Stomach (tissue), 8 donors: ENCODE measurements at regions not wholly inside any gene's neighbourhood (a gene's known extent, or its start where the extent isn't known, plus 50 kb on each side); places are given as distances from the start of the nearest gene placed in this dataset.

ENCODE experiments used
- DNase-seq, 2 donors: peaks; one replicate each; pipeline versions ENCODE4 v3.0.0 to v3.0.0-alpha.2; 2013 to 2019
- H3K27ac ChIP-seq, 5 donors: fragments of 200-600 bp in 4 of 5; sonication (generic) in 4 of 5; one replicate each; pipeline ENCODE4 v1.5.1; 2013 to 2019; ENCODE audit warnings: mild to moderate bottlenecking in 1 of 5, moderate library complexity in 1 of 5
- H3K27me3 ChIP-seq, 3 donors: fragments of 200-600 bp; sonication (generic); one replicate each; pipeline ENCODE4 v1.5.1; 2017 to 2019; ENCODE audit warnings: mixed run types in 1 of 3
- H3K36me3 ChIP-seq, 4 donors: fragments of 200-600 bp; sonication (generic); 1 replicate in 3 of 4; 2 replicates in 1 of 4; pipeline ENCODE4 v1.5.1; 2016 to 2019
- H3K4me1 ChIP-seq, 4 donors: fragments of 200-600 bp; sonication (generic); one replicate each; pipeline ENCODE4 v1.5.1; 2016 to 2019
- H3K4me3 ChIP-seq, 4 donors: fragments of 200-600 bp; sonication (generic) in 3 of 4; one replicate each; pipeline ENCODE4 v1.5.1; 2016 to 2019; ENCODE audit warnings: mild to moderate bottlenecking in 1 of 4
- H3K9me3 ChIP-seq, 4 donors: fragments of 200-600 bp; sonication (generic); one replicate each; pipeline ENCODE4 v1.5.1; 2016 to 2019
- CTCF ChIP-seq, 7 experiments: fragments of 450-650 bp in 4 of 7; fragments of 200-600 bp in 3 of 7; sonication (generic) in 3 of 7; IDR thresholded peaks; one replicate each; pipeline ENCODE4 v1.5.1; 2016 to 2019; ENCODE audit warnings: antibody characterized with exemption in 7 of 7, control low read depth in 2 of 7, mild to moderate bottlenecking in 1 of 7
- EP300 ChIP-seq: sonication (generic); formaldehyde crosslinking; IDR thresholded peaks from one replicate; pipeline ENCODE4 v1.6.1; 2017; ENCODE audit warnings: antibody characterized with exemption
- POLR2A ChIP-seq, 4 donors: fragments of 450-650 bp; IDR thresholded peaks; one replicate each; pipeline ENCODE4 v1.6.1; 2016; ENCODE audit warnings: antibody characterized with exemption in 4 of 4, control low read depth in 2 of 4, mild to moderate bottlenecking in 1 of 4, moderate library complexity in 1 of 4
- POLR2AphosphoS5 ChIP-seq, 3 donors: sonication (generic); formaldehyde crosslinking; IDR thresholded peaks; one replicate each; pipeline ENCODE4 v1.6.1; 2016; ENCODE audit warnings: antibody characterized with exemption in 3 of 3
- WGBS, 5 donors: extraction: QIAGEN DNeasy Blood & Tissue Kit in 3 of 5; methylation state at CpG; one replicate each; pipeline versions ENCODE4 v1.1.5 to v1.1.7; 2013 to 2018; 5-methylcytosine and 5-hydroxymethylcytosine counted together
- intact Hi-C: fragments of 100-400 bp; cut with DNase I; formaldehyde crosslinking; loops from one replicate; pipeline ENCODE4 v1.15.1; 2023; ENCODE audit warnings: low total_unique reads
- donor health status: healthy with polysubstance abuse.
- donor health status: Bipolar disorder and iron deficiency.
- donor health status: healthy.

DNA sequence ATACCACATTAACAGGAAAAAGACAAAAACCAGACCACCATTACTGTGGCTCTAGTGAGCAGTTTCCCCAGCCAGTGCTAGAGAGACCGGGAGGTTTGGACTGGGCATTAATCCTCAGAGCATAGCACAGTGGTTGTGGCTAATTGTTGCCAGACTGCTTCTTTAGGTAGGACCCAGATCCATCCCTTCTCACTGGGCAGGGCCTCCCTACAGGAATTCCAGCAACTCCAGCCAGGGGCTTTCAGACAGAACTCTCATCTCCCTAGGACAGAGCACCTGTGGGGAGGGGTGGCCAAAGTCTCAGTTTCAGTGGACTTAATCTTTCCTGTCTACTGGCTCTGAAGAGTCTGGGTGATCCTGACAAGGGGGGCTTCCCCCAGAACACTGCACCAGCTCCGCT lies 759.6 kb downstream of the SQOR start:
- Histone ChIP-seq H3K36me3 (no peaks in the 10 kb centered on the region), H3K27me3 (no peaks in the 10 kb centered on the region), H3K9me3 (peaks cover 0 to 23% (median 13%) of the 10 kb centered on the region in 4 donors), H3K4me3 (no peak overlapping the region), H3K27ac (no peak overlapping the region), H3K4me1 (no peaks in the 10 kb centered on the region)
- 59 to 88% (median 76%) methylated on average over 2 of the region's 2 CpGs for WGBS, 5 donors
- DNase-seq = no peak
- intact Hi-C loops = no loop called here
- TF ChIP-seq CTCF (IDR thresholded peaks at IDR 0.05) = no peak
- TF ChIP-seq EP300 = no peak
- TF ChIP-seq POLR2AphosphoS5 (IDR thresholded peaks at IDR 0.05) = no peak
- TF ChIP-seq POLR2A (IDR thresholded peaks at IDR 0.05) = no peak

DNA sequence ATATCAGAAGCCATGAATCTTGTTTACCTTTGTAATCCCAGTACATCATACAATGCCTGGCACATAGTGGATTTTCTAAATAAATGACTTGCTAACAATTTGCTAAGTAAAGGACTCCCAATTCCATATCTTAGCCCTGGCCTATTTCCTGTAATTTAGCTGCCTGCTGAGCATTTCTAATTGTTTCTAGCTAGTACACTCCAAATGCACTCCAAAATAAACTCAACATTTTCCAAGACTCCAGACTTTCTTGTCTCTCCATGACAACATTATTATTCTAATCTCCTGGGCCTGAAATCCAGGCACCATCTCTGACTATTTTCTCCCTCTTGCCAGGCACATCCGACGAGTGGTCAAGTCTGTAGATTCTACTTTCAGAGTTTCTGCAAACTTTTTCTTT lies 773.5 kb downstream of the SQOR start:
- TF ChIP-seq POLR2AphosphoS5 (IDR thresholded peaks at IDR 0.05) (no peak), POLR2A (IDR thresholded peaks at IDR 0.05) (no peak), CTCF (IDR thresholded peaks at IDR 0.05) (no peak), EP300 (no peak)
- H3K9me3 ChIP-seq = no peaks in the 10 kb centered on the region
- H3K36me3 ChIP-seq = no peaks in the 10 kb centered on the region
- WGBS, 5 donors = 51 to 83% (median 59%) methylated on average over 2 of the region's 2 CpGs
- H3K4me3 ChIP-seq = no peak overlapping the region
- H3K4me1 ChIP-seq = no peaks in the 10 kb centered on the region
- intact Hi-C loops = no loop called here
- H3K27ac ChIP-seq = no peak overlapping the region
- H3K27me3 ChIP-seq = no peaks in the 10 kb centered on the region
- no peak for DNase-seq

DNA sequence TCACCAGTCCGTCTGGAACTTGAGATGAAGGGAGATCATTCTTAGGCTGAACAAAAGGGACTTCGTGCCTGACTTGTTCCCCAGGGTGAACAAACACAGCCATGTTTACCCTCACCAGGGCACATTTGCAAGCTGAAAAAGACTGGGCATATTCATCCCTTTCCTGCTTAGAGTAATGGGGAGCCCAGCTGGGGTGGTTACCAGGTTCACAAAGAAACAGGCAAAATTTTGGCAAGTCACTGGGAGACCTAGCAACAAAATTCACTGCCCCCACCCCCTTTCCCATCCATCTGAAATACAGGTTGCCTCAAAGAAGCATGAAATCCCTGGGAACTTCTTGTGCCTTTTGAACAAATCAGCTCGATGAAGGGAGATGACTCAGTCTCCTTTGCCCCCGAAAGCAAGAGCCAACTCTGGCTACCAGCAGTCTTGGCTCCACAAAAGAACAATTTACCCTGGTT lies 775.0 kb downstream of the SQOR start:
- no peak for TF ChIP-seq CTCF (IDR thresholded peaks at IDR 0.05)
- no peak for TF ChIP-seq EP300
- TF ChIP-seq POLR2AphosphoS5 (IDR thresholded peaks at IDR 0.05) = no peak
- no peak for TF ChIP-seq POLR2A (IDR thresholded peaks at IDR 0.05)
- no peaks in the 10 kb centered on the region for H3K27me3 ChIP-seq
- intact Hi-C loops = no loop called here
- 37 to 60% (median 50%) methylated on average over 4 of the region's 4 CpGs for WGBS, 5 donors
- H3K9me3 ChIP-seq = no peaks in the 10 kb centered on the region
- H3K4me3 ChIP-seq = no peak overlapping the region
- no peaks in the 10 kb centered on the region for H3K36me3 ChIP-seq
- DNase-seq = no peak
- H3K4me1 ChIP-seq = no peaks in the 10 kb centered on the region
- H3K27ac ChIP-seq = no peak overlapping the region

GRCh38 chr15:46410705-46411104 lies 775.9 kb downstream of the SQOR start:
- DNase-seq = no peak
- TF ChIP-seq POLR2AphosphoS5 (IDR thresholded peaks at IDR 0.05) = no peak
- no peak for TF ChIP-seq POLR2A (IDR thresholded peaks at IDR 0.05)
- TF ChIP-seq CTCF (IDR thresholded peaks at IDR 0.05) = no peak
- TF ChIP-seq EP300 = no peak
- intact Hi-C loops = no loop called here

More at GRCh38 chr15:46410705-46411104, 775.9 kb downstream of the SQOR start:
- H3K9me3 ChIP-seq = no peaks in the 10 kb centered on the region
- no peaks in the 10 kb centered on the region for H3K4me1 ChIP-seq
- H3K27me3 ChIP-seq = no peaks in the 10 kb centered on the region
- H3K4me3 ChIP-seq = no peak overlapping the region
- H3K36me3 ChIP-seq = no peaks in the 10 kb centered on the region
- 70 to 85% (median 77%) methylated on average over 2 of the region's 2 CpGs for WGBS, 5 donors
- no peak overlapping the region for H3K27ac ChIP-seq
